ENCODE measurements at regions not wholly inside any gene's neighbourhood (a gene's known extent, or its start where the extent isn't known, plus 50 kb on each side); places are given as distances from the start of the nearest gene placed in this dataset.

- no peak for DNase-seq (ENCODE audit: low read depth in 4 of 4, low spot score in 3 of 4)
These were observed 92.3 kb downstream of the GYPC start for GRCh38 chr2:126748188-126748760.

DNA sequence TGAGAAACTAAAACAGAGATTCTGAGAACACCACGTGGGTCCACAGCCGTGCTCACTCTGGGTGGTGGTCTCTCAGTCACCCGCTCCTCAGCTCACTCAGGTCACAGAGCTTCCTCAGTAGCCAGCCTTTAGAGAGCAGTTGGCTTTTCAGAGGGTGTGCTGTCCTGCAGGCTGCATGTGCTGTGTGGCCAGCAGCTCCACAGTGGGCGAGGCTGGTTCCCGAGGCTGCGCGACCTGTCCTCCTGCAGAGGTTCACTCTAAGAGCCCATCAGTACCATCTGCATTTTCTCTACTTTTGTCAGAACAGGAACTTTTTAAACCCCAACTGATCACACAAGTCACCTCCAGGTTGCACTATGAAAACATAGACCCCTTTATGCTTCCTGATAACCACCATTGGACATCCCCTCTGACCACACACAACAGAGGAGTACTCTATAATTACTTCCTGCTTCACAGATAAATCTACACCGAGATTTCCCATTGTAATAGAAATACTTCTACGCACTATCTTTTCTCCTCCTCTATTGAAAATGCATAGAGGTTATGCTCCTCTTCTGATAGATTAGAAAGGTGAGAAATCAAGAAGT, 93.1 kb downstream of the GYPC start:
- no peak for DNase-seq (ENCODE audit: low read depth in 4 of 4, low spot score in 3 of 4)

DNA sequence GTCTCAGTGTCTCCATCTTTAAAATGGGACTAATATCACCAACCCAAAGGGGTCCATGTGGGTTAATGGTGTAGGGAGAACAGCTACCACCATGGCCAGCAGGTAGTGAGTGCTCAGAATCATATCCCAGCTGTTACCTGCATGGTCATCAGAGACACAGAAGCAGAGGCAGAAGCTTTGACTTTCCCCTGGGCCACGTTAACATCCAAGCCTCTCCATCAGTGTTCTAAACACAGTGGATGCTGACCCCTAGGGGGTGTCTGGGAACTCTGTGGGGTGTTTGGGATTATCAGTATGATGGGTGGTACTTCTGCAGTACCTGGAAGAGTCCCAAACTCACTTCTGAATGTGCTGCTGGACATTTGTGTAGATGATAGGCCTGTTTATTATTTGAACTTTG, 93.6 kb downstream of the GYPC start:
- no peak for DNase-seq (ENCODE audit: low read depth in 4 of 4, low spot score in 3 of 4)

DNA sequence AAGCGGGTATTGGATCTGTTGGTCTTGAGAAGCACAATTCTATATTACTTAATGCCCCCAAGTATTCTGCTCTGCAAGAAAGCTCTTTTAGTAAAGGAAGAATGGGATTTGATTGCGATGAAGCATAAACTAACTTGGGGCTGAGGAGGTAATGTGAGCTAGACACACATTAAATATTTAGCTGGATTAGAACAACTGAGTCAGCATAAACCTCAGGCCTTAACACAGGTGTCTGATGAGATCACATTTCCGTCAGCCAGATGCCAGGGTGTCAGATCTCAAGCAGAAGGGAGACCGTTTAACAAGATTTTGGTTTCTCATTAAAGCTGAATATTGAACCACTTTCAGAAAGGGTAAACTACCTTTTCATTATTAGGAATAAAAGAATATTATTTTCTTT, 94.5 kb downstream of the GYPC start:
- no peak for DNase-seq (ENCODE audit: low read depth in 4 of 4, low spot score in 3 of 4)

DNA sequence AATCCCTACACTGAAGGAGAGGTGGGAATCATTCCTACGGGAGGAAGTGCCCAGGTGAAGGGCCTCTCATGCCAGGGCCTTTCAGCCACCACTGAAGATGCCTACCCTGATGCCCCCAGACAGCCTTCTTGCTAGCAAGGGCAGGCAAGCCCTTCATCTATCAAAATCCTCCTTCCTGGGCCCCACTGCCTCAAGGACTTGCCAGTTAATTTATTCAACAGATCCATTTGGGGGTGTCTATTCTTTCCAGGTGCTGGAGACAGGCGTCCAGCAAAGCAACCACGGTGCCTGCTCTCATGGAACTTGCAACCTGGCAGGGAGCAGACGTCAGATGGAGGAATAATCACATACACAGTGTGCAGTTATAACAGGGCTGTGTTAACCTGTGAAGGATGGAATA, 95.5 kb downstream of the GYPC start:
- no peak for DNase-seq (ENCODE audit: low read depth in 4 of 4, low spot score in 3 of 4)

- DNase-seq (ENCODE audit: low read depth in 4 of 4, low spot score in 3 of 4) = no peak
These were observed 96.9 kb downstream of the GYPC start for GRCh38 chr2:126752876-126753275.

- DNase-seq (ENCODE audit: low read depth in 4 of 4, low spot score in 3 of 4) = no peak
These were observed 97.7 kb downstream of the GYPC start for GRCh38 chr2:126753501-126754212.

- no peak for DNase-seq (ENCODE audit: low read depth in 4 of 4, low spot score in 3 of 4)
These were observed 98.5 kb downstream of the GYPC start for GRCh38 chr2:126754240-126755004.

DNA sequence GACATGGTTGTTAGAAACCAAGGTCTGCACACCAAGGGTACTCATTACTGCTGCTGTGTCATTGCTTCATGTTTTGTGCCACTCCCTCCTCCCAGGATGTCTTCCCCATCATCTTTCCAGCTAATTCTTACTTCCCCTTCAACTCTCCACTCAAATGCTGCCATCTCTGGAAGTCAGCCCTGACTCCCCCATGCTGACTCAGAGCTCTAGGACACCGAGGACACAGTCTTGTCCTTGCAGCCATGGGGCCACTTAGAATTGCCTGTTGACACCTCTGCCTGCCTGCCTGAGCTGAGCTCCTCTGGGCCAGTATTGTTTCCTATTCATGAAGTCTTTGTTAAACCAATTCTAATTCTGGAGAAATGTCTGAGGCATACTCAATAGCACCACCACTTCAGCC, 100.2 kb downstream of the GYPC start:
- no peak for DNase-seq (ENCODE audit: low read depth in 4 of 4, low spot score in 3 of 4)

- DNase-seq (ENCODE audit: low read depth in 4 of 4, low spot score in 3 of 4) = no peak
These were observed 105.5 kb downstream of the GYPC start for GRCh38 chr2:126761256-126761980.

GRCh38 chr2:126761981-126762878, 106.3 kb downstream of the GYPC start:
- DNase-seq (ENCODE audit: low read depth in 4 of 4, low spot score in 3 of 4) = no peak

DNA sequence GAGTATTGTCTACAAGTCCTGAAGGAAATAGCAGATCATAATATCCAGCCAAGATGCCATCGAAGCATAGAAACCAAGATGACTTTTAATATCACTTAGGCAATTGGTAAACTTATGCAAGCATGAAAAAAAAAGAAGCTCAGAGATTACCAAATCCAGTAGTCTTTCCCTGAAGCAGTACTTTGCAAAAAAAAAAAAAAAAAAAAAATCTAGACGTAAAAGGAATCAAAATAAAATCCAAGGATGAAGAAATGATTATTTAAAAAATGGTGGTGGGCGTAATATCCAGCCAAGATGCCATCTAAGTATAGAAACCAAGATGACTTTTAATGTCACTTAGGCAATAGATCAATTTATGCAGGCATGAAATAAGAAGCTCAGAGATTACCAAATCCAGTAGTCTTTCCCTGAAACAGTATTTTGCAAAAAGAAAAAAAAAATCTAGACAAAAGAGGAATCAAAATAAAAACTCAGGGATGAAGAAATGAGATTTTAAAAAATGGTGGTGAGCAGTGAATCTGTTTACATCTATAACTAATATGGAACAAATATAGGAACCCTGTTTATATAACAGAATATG, 108.8 kb downstream of the GYPC start:
- DNase-seq (ENCODE audit: low read depth in 4 of 4, low spot score in 3 of 4) = no peak

- DNase-seq (ENCODE audit: low read depth in 4 of 4, low spot score in 3 of 4) = no peak
These were observed 109.4 kb downstream of the GYPC start for GRCh38 chr2:126765395-126765794.

DNA sequence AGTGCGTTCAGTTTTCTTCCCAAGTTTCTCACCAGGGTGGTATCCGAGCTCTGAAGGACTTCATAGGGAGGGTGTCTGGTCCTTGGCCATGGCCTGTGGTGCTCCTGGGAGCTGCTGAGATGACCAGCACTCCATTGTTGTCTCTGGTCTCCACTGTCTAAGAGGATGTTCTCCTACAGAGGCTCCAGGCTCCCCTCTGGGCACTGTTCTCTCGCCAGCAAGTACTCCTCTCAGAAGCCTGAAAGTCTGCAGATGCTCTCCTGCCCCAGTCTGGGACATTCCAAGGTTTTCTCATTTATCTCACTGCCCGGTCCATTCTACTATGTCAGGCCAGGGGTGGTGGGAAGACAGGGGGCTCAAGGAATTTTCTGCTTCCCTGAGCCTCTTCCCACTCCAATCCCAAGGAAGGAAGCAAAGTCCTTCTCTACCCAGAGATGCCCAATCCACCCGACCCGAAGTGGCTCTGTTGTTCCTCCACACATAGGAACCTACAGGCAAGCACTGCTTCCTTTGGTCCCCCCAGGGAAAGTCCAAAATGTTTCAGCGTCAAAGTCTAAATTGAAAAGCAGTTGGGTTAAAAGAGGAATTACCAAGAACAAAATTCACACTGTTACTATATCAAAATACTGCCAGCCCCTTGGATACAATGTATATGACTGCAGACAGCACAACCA, 110.5 kb downstream of the GYPC start:
- DNase-seq (ENCODE audit: low read depth in 4 of 4, low spot score in 3 of 4) = no peak

- no peak for DNase-seq (ENCODE audit: low read depth in 4 of 4, low spot score in 3 of 4)
These were observed 111.0 kb downstream of the GYPC start for GRCh38 chr2:126766969-126767296.

GRCh38 chr2:126769118-126769517, 113.2 kb downstream of the GYPC start:
- DNase-seq (ENCODE audit: low read depth in 4 of 4, low spot score in 3 of 4) = no peak

GRCh38 chr2:126770466-126770865, 114.5 kb downstream of the GYPC start:
- DNase-seq (ENCODE audit: low read depth in 4 of 4, low spot score in 3 of 4) = no peak

GRCh38 chr2:126771094-126771493, 115.1 kb downstream of the GYPC start:
- DNase-seq (ENCODE audit: low read depth in 4 of 4, low spot score in 3 of 4) = no peak

DNA sequence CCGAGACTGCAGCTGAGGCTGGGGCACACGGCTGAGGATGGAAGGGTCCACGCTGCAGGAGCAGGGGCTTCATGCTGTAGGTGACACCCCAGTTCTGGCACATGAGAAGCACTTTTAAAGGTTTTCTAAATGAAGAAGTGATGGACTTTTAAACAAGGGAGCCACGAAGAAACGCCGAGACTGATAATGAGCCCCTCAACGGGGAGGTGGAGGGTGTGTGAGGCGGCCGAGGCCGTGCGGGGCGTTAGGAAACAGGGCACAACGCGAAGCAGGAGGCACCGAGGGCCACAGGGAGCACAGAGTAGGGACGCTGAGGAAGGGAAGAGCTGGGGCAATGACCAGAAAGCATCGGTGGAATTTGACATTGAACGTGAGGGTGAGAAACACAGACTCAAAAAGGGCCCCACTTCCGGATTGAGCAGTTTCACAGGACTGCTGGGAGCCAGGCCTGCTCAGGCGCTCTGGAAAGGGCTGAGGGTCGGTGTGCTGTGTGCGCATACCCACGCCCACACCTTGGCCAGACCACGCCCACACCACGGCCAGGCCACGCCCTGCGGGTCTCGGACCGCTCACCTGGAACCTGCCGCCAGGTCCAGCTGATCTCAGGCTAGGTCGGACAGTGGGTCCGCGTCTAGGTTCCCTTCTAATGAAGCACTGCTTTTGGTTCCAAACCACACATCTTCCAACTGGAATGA, 115.7 kb downstream of the GYPC start:
- no peak for DNase-seq (ENCODE audit: low read depth in 4 of 4, low spot score in 3 of 4)
